IMR-90 (cell line): ENCODE measurements at regions not wholly inside any gene's neighbourhood (a gene's known extent, or its start where the extent isn't known, plus 50 kb on each side); places are given as distances from the start of the nearest gene placed in this dataset.

Experiments
- CTCF ChIP-seq: conservative IDR thresholded peaks from 2 replicates; pipeline ENCODE4 v1.5.1; 2012; ENCODE audit warnings: mild to moderate bottlenecking, low read depth, low read length, improper control_type of control experiment
- POLR2A ChIP-seq: IDR thresholded peaks from 2 replicates; pipeline ENCODE4 v1.6.1; 2012; ENCODE audit warnings: mild to moderate bottlenecking, low read depth, low read length

- TF ChIP-seq POLR2A: no peak
- no peak for TF ChIP-seq CTCF
Measured at GRCh38 chr2:38432820-38433606, 55.9 kb upstream of the ATL2 start.
